ENCODE measurements at regions not wholly inside any gene's neighbourhood (a gene's known extent, or its start where the extent isn't known, plus 50 kb on each side); places are given as distances from the start of the nearest gene placed in this dataset.
"Not testable (repeated sequence)": the region's sequence is repeated elsewhere in the genome, so short reads cannot be mapped to it uniquely, and the experiment has no call there.

GRCh38 chr4:158395889-158396288, 125.8 kb upstream of the RXFP1 start:
- no peaks in the 10 kb centered on the region for H3K36me3 ChIP-seq (ENCODE audit: control insufficient read depth in 2 of 3, insufficient read depth in 3 of 3, low read length in 3 of 3)
- DNase-seq: no peak
- H3K4me1 ChIP-seq (ENCODE audit: control insufficient read depth in 2 of 2, insufficient read depth in 2 of 2, low read length in 2 of 2): no peaks in the 10 kb centered on the region
- ATAC-seq: no peak
- POLR2A ChIA-PET: no interaction called here
- Mint-ChIP-seq H3K36me3 (no peaks in the 10 kb centered on the region), H3K9me3 (peaks cover 0 to 6% (median 0%) of the 10 kb centered on the region in 11 donors), H3K4me1 (no peaks in the 10 kb centered on the region), H3K27me3 (peaks cover 0 to 18% (median 0%) of the 10 kb centered on the region in 5 donors), H3K4me3 (no peak overlapping the region), H3K27ac (no peak overlapping the region)
- intact Hi-C loops (cut with micrococcal nuclease): no loop called here
- CTCF ChIA-PET: no interaction called here
- no peak overlapping the region for H3K4me3 ChIP-seq (ENCODE audit: low read length)
- no peak overlapping the region for H3K27ac ChIP-seq (ENCODE audit: low read depth, low read length)
- H3K27me3 ChIP-seq (ENCODE audit: control insufficient read depth in 2 of 2, insufficient read depth in 2 of 2, low read length in 2 of 2): no peaks in the 10 kb centered on the region
- no peaks in the 10 kb centered on the region for H3K9me3 ChIP-seq (ENCODE audit: control insufficient read depth in 2 of 3, low read length in 3 of 3)

GRCh38 chr4:158397781-158398180, 123.9 kb upstream of the RXFP1 start:
- H3K27ac Mint-ChIP-seq: no peak overlapping the region
- intact Hi-C loops (cut with micrococcal nuclease): no loop called here

GRCh38 chr4:158407961-158408360, 113.7 kb upstream of the RXFP1 start:
- CTCF ChIA-PET; H3K27ac ChIP-seq (ENCODE audit: low read depth, low read length); H3K4me1 Mint-ChIP-seq; ATAC-seq; H3K36me3 Mint-ChIP-seq; H3K4me1 ChIP-seq (ENCODE audit: control insufficient read depth in 2 of 2, insufficient read depth in 2 of 2, low read length in 2 of 2); H3K4me3 Mint-ChIP-seq; H3K27me3 ChIP-seq (ENCODE audit: control insufficient read depth in 2 of 2, insufficient read depth in 2 of 2, low read length in 2 of 2); H3K9me3 ChIP-seq (ENCODE audit: control insufficient read depth in 2 of 3, low read length in 3 of 3); H3K27ac Mint-ChIP-seq; H3K4me3 ChIP-seq (ENCODE audit: low read length); H3K9me3 Mint-ChIP-seq; POLR2A ChIA-PET; H3K36me3 ChIP-seq (ENCODE audit: control insufficient read depth in 2 of 3, insufficient read depth in 3 of 3, low read length in 3 of 3); intact Hi-C loops (cut with micrococcal nuclease); DNase-seq: not testable (repeated sequence)
- H3K27me3 Mint-ChIP-seq: peaks cover 0 to 11% (median under 1%) of the 10 kb centered on the region in 5 donors

More at GRCh38 chr4:158397781-158398180, 123.9 kb upstream of the RXFP1 start:
- ChIA-PET CTCF (no interaction called here), POLR2A (no interaction called here)
- DNase-seq: no peak
- no peak overlapping the region for H3K27ac ChIP-seq (ENCODE audit: low read depth, low read length)
- ATAC-seq: no peak
- Mint-ChIP-seq H3K9me3 (peaks cover 0 to 6% (median 0%) of the 10 kb centered on the region in 11 donors), H3K27me3 (peaks cover 0 to 17% (median 2%) of the 10 kb centered on the region in 5 donors), H3K4me3 (no peak overlapping the region), H3K4me1 (no peaks in the 10 kb centered on the region), H3K36me3 (no peaks in the 10 kb centered on the region)
- H3K36me3 ChIP-seq (ENCODE audit: control insufficient read depth in 2 of 3, insufficient read depth in 3 of 3, low read length in 3 of 3): no peaks in the 10 kb centered on the region
- H3K4me1 ChIP-seq (ENCODE audit: control insufficient read depth in 2 of 2, insufficient read depth in 2 of 2, low read length in 2 of 2): no peaks in the 10 kb centered on the region
- H3K9me3 ChIP-seq (ENCODE audit: control insufficient read depth in 2 of 3, low read length in 3 of 3): no peaks in the 10 kb centered on the region
- H3K27me3 ChIP-seq (ENCODE audit: control insufficient read depth in 2 of 2, insufficient read depth in 2 of 2, low read length in 2 of 2): no peaks in the 10 kb centered on the region
- no peak overlapping the region for H3K4me3 ChIP-seq (ENCODE audit: low read length)

- H3K27me3 ChIP-seq (ENCODE audit: control insufficient read depth in 2 of 2, insufficient read depth in 2 of 2, low read length in 2 of 2): no peaks in the 10 kb centered on the region
- intact Hi-C loops (cut with micrococcal nuclease): no loop called here
- ATAC-seq (no peak), DNase-seq (no peak)
- H3K27ac Mint-ChIP-seq: no peak overlapping the region
- no peak overlapping the region for H3K4me3 ChIP-seq (ENCODE audit: low read length)
- peaks cover 0 to 10% (median 2%) of the 10 kb centered on the region in 11 donors for H3K9me3 Mint-ChIP-seq
- no peaks in the 10 kb centered on the region for H3K9me3 ChIP-seq (ENCODE audit: control insufficient read depth in 2 of 3, low read length in 3 of 3)
- H3K4me1 ChIP-seq (ENCODE audit: control insufficient read depth in 2 of 2, insufficient read depth in 2 of 2, low read length in 2 of 2): no peaks in the 10 kb centered on the region
- POLR2A ChIA-PET: no interaction called here
- H3K27ac ChIP-seq (ENCODE audit: low read depth, low read length): no peak overlapping the region
- peaks cover 0 to 6% (median 0%) of the 10 kb centered on the region in 5 donors for H3K27me3 Mint-ChIP-seq
- H3K36me3 ChIP-seq (ENCODE audit: control insufficient read depth in 2 of 3, insufficient read depth in 3 of 3, low read length in 3 of 3): no peaks in the 10 kb centered on the region
- no peak overlapping the region for H3K4me3 Mint-ChIP-seq
- no peaks in the 10 kb centered on the region for H3K36me3 Mint-ChIP-seq
- no peaks in the 10 kb centered on the region for H3K4me1 Mint-ChIP-seq
- CTCF ChIA-PET: no interaction called here
Measured at GRCh38 chr4:158410272-158410671, 111.4 kb upstream of the RXFP1 start.

- H3K36me3 ChIP-seq (ENCODE audit: control insufficient read depth in 2 of 3, insufficient read depth in 3 of 3, low read length in 3 of 3): no peaks in the 10 kb centered on the region
- no peak overlapping the region for H3K4me3 Mint-ChIP-seq
- ATAC-seq: no peak
- no peaks in the 10 kb centered on the region for H3K9me3 ChIP-seq (ENCODE audit: control insufficient read depth in 2 of 3, low read length in 3 of 3)
- no peaks in the 10 kb centered on the region for H3K36me3 Mint-ChIP-seq
- DNase-seq: no peak
- H3K4me3 ChIP-seq (ENCODE audit: low read length): no peak overlapping the region
- peaks cover 0 to 6% (median 0%) of the 10 kb centered on the region in 5 donors for H3K27me3 Mint-ChIP-seq
- H3K27ac Mint-ChIP-seq: no peak overlapping the region
- H3K27me3 ChIP-seq (ENCODE audit: control insufficient read depth in 2 of 2, insufficient read depth in 2 of 2, low read length in 2 of 2): no peaks in the 10 kb centered on the region
- no peaks in the 10 kb centered on the region for H3K4me1 ChIP-seq (ENCODE audit: control insufficient read depth in 2 of 2, insufficient read depth in 2 of 2, low read length in 2 of 2)
- ChIA-PET CTCF (no interaction called here), POLR2A (no interaction called here)
- intact Hi-C loops (cut with micrococcal nuclease): no loop called here
- H3K4me1 Mint-ChIP-seq: no peaks in the 10 kb centered on the region
- H3K9me3 Mint-ChIP-seq: peaks cover 0 to 15% (median 2%) of the 10 kb centered on the region in 11 donors
- no peak overlapping the region for H3K27ac ChIP-seq (ENCODE audit: low read depth, low read length)
Measured at GRCh38 chr4:158411269-158411668, 110.4 kb upstream of the RXFP1 start.

- H3K4me1 Mint-ChIP-seq; H3K4me3 Mint-ChIP-seq; H3K27ac Mint-ChIP-seq; CTCF ChIA-PET; POLR2A ChIA-PET; H3K4me1 ChIP-seq (ENCODE audit: control insufficient read depth in 2 of 2, insufficient read depth in 2 of 2, low read length in 2 of 2); intact Hi-C loops (cut with micrococcal nuclease); DNase-seq; H3K4me3 ChIP-seq (ENCODE audit: low read length); H3K9me3 ChIP-seq (ENCODE audit: control insufficient read depth in 2 of 3, low read length in 3 of 3); H3K27ac ChIP-seq (ENCODE audit: low read depth, low read length); ATAC-seq; H3K36me3 Mint-ChIP-seq; H3K27me3 ChIP-seq (ENCODE audit: control insufficient read depth in 2 of 2, insufficient read depth in 2 of 2, low read length in 2 of 2); H3K36me3 ChIP-seq (ENCODE audit: control insufficient read depth in 2 of 3, insufficient read depth in 3 of 3, low read length in 3 of 3): not testable (repeated sequence)
- Mint-ChIP-seq H3K27me3 (peaks cover 0 to 25% (median 0%) of the 10 kb centered on the region in 5 donors), H3K9me3 (peaks cover 0 to 12% (median 2%) of the 10 kb centered on the region in 11 donors)
Measured at GRCh38 chr4:158418679-158419078, 103.0 kb upstream of the RXFP1 start.

- Mint-ChIP-seq H3K4me1 (no peaks in the 10 kb centered on the region), H3K27me3 (peaks cover 0 to 30% (median 5%) of the 10 kb centered on the region in 5 donors), H3K9me3 (peaks cover 0 to 8% (median 4%) of the 10 kb centered on the region in 11 donors), H3K27ac (no peak overlapping the region), H3K4me3 (no peak overlapping the region), H3K36me3 (no peaks in the 10 kb centered on the region)
- Histone ChIP-seq H3K27ac (ENCODE audit: low read depth, low read length) (no peak overlapping the region), H3K4me3 (ENCODE audit: low read length) (no peak overlapping the region), H3K4me1 (ENCODE audit: control insufficient read depth in 2 of 2, insufficient read depth in 2 of 2, low read length in 2 of 2) (no peaks in the 10 kb centered on the region), H3K27me3 (ENCODE audit: control insufficient read depth in 2 of 2, insufficient read depth in 2 of 2, low read length in 2 of 2) (no peaks in the 10 kb centered on the region), H3K9me3 (ENCODE audit: control insufficient read depth in 2 of 3, low read length in 3 of 3) (no peaks in the 10 kb centered on the region), H3K36me3 (ENCODE audit: control insufficient read depth in 2 of 3, insufficient read depth in 3 of 3, low read length in 3 of 3) (no peaks in the 10 kb centered on the region)
- DNase-seq (no peak), ATAC-seq (no peak)
- ChIA-PET POLR2A (no interaction called here), CTCF (no interaction called here)
- intact Hi-C loops (cut with micrococcal nuclease): no loop called here
Measured at GRCh38 chr4:158420782-158421181, 100.9 kb upstream of the RXFP1 start.
